HEK293T (cell line): ENCODE measurements at regions not wholly inside any gene's neighbourhood (a gene's known extent, or its start where the extent isn't known, plus 50 kb on each side); places are given as distances from the start of the nearest gene placed in this dataset.

ENCODE experiments used
- CTCF ChIA-PET: fragments of 350-600 bp; formaldehyde crosslinking; extraction: SDS; loops from one replicate; lab custom pipeline; 2021; ENCODE audit warnings: antibody characterized with exemption, inconsistent platforms; lab: Yijun Ruan, JAX
- POLR2A ChIA-PET: fragments of 350-600 bp; formaldehyde crosslinking; extraction: SDS; loops from one replicate; lab custom pipeline; 2020; ENCODE audit warnings: antibody characterized with exemption, inconsistent platforms; lab: Yijun Ruan, JAX
- DNase-seq: peaks from one replicate; pipeline ENCODE4 v3.0.0; 2012; ENCODE audit warnings: mixed read lengths; ENCODE audit errors: extremely low spot score
- ARNT ChIP-seq: fragments of 450-650 bp; IDR thresholded peaks from 2 replicates; pipeline ENCODE4 v1.6.1; 2017; ENCODE audit warnings: mild to moderate bottlenecking
- BHLHE40 ChIP-seq: fragments of 450-650 bp; IDR thresholded peaks from 2 replicates; pipeline ENCODE4 v1.6.1; 2016; ENCODE audit warnings: mild to moderate bottlenecking, moderate library complexity, borderline replicate concordance
- CTBP1 ChIP-seq: fragments of 450-650 bp; IDR thresholded peaks from 2 replicates; pipeline ENCODE4 v1.6.1; 2016; ENCODE audit warnings: borderline replicate concordance
- ELF4 ChIP-seq: fragments of 450-650 bp; IDR thresholded peaks from 2 replicates; pipeline ENCODE4 v1.6.1; 2017; ENCODE audit warnings: antibody characterized with exemption
- FOXA1 ChIP-seq: fragments of 450-650 bp; IDR thresholded peaks from 2 replicates; pipeline ENCODE4 v1.6.1; 2016; ENCODE audit warnings: mild to moderate bottlenecking
- FOXK2 ChIP-seq: fragments of 450-650 bp; IDR thresholded peaks from 2 replicates; pipeline ENCODE4 v1.6.1; 2016; ENCODE audit warnings: mild to moderate bottlenecking
- FOXM1 ChIP-seq: fragments of 450-650 bp; IDR thresholded peaks from 2 replicates; pipeline ENCODE4 v1.6.1; 2017; ENCODE audit warnings: mild to moderate bottlenecking, borderline replicate concordance
- HDGF ChIP-seq: fragments of 450-650 bp; IDR thresholded peaks from 2 replicates; pipeline ENCODE4 v1.6.1; 2017; ENCODE audit warnings: antibody characterized with exemption, borderline replicate concordance
- L3MBTL2 ChIP-seq: fragments of 450-650 bp; conservative IDR thresholded peaks from 2 replicates; pipeline ENCODE4 v1.6.1; 2016; ENCODE audit warnings: mild to moderate bottlenecking
- LEF1 ChIP-seq: fragments of 450-650 bp; IDR thresholded peaks from 2 replicates; pipeline ENCODE4 v1.6.1; 2017; ENCODE audit warnings: mild to moderate bottlenecking, borderline replicate concordance
- NFRKB ChIP-seq: fragments of 450-650 bp; IDR thresholded peaks from 2 replicates; pipeline ENCODE4 v1.6.1; 2016; ENCODE audit warnings: mild to moderate bottlenecking, moderate library complexity
- PKNOX1 ChIP-seq: fragments of 450-650 bp; IDR thresholded peaks from 2 replicates; pipeline ENCODE4 v1.6.1; 2016
- SP1 ChIP-seq: fragments of 450-650 bp; IDR thresholded peaks from 2 replicates; pipeline ENCODE4 v1.6.1; 2017
- SUZ12 ChIP-seq: fragments of 450-650 bp; IDR thresholded peaks from 2 replicates; pipeline ENCODE4 v1.6.1; 2016; ENCODE audit warnings: mild to moderate bottlenecking
- TARDBP ChIP-seq: fragments of 450-650 bp; IDR thresholded peaks from 2 replicates; pipeline ENCODE4 v1.6.1; 2016
- ZNF384 ChIP-seq: fragments of 450-650 bp; IDR thresholded peaks from 2 replicates; pipeline ENCODE4 v1.6.1; 2016

- no peak for DNase-seq
Observed at GRCh38 chr6:56382416-56382940, 135.1 kb upstream of the COL21A1 start.

GRCh38 chr6:56381801-56382251, 134.4 kb upstream of the COL21A1 start:
- CTCF ChIA-PET = interaction anchor here (1.0 kb wide), 1 partner anchor 11 kb away, joined by 4 read pairs; no protein-coding TSS in a partner anchor

More at GRCh38 chr6:56382416-56382940, 135.1 kb upstream of the COL21A1 start:
- CTCF ChIA-PET = no interaction called here
- TF ChIP-seq ARNT = no peak
- TF ChIP-seq ELF4 = no peak
- no peak for TF ChIP-seq ZNF384
- no peak for TF ChIP-seq SP1
- TF ChIP-seq FOXM1 = no peak
- no peak for TF ChIP-seq TARDBP
- no peak for TF ChIP-seq L3MBTL2
- POLR2A ChIA-PET = no interaction called here

GRCh38 chr6:56380476-56380875, 133.1 kb upstream of the COL21A1 start:
- TF ChIP-seq TARDBP = no peak
- TF ChIP-seq BHLHE40 = no peak
- POLR2A ChIA-PET = interaction anchor here (1.2 kb wide), 1 partner anchor 10 kb away, joined by 3 read pairs; no protein-coding TSS in a partner anchor
- no peak for DNase-seq
- CTCF ChIA-PET = no interaction called here

More at GRCh38 chr6:56381801-56382251, 134.4 kb upstream of the COL21A1 start:
- no peak for DNase-seq
- POLR2A ChIA-PET = interaction anchor here (1.2 kb wide), 1 partner anchor 11 kb away, joined by 3 read pairs; no protein-coding TSS in a partner anchor
- TF ChIP-seq SP1 = no peak
- peak; percentile 81 for TF ChIP-seq PKNOX1

- ChIA-PET POLR2A (no interaction called here), CTCF (no interaction called here)
- no peak for DNase-seq
- TF ChIP-seq SP1 (no peak), PKNOX1 (no peak), FOXA1 (no peak), TARDBP (no peak)
Observed at GRCh38 chr6:56378966-56379585, 131.7 kb upstream of the COL21A1 start.

- no peak for DNase-seq
- TF ChIP-seq FOXK2 (no peak), PKNOX1 (no peak), NFRKB (no peak), SP1 (no peak), LEF1 (no peak), CTBP1 (no peak), HDGF (no peak), TARDBP (no peak), FOXM1 (no peak)
- ChIA-PET CTCF (no interaction called here), POLR2A (no interaction called here)
Observed at GRCh38 chr6:56378507-56378906, 131.1 kb upstream of the COL21A1 start.

- POLR2A ChIA-PET = no interaction called here
- TF ChIP-seq HDGF = no peak
- no peak for TF ChIP-seq ZNF384
- TF ChIP-seq CTBP1 = no peak
- TF ChIP-seq PKNOX1 = no peak
- TF ChIP-seq SUZ12 = no peak
- TF ChIP-seq FOXA1 = no peak
- no peak for TF ChIP-seq L3MBTL2
- TF ChIP-seq FOXM1 = no peak
- no peak for TF ChIP-seq NFRKB
- no peak for TF ChIP-seq SP1
- TF ChIP-seq BHLHE40 = no peak
- no peak for TF ChIP-seq TARDBP
- no peak for TF ChIP-seq ARNT
- TF ChIP-seq ELF4 = no peak
- TF ChIP-seq FOXK2 = no peak
- no peak for TF ChIP-seq LEF1
- no peak for DNase-seq
- CTCF ChIA-PET = no interaction called here
Observed at GRCh38 chr6:56377295-56377694, 129.9 kb upstream of the COL21A1 start.

GRCh38 chr6:56375806-56376205, 128.4 kb upstream of the COL21A1 start:
- POLR2A ChIA-PET = no interaction called here
- CTCF ChIA-PET = interaction anchor here (1.0 kb wide), 1 partner anchor 62 kb away, joined by 3 read pairs; no protein-coding TSS in a partner anchor
- DNase-seq = no peak
- TF ChIP-seq HDGF (no peak), CTBP1 (no peak), SP1 (no peak), L3MBTL2 (no peak), ZNF384 (no peak), BHLHE40 (no peak), LEF1 (no peak), PKNOX1 (no peak), TARDBP (no peak), FOXA1 (no peak), ELF4 (no peak), FOXK2 (no peak), NFRKB (no peak), FOXM1 (no peak)
